ENCODE measurements at regions not wholly inside any gene's neighbourhood (a gene's known extent, or its start where the extent isn't known, plus 50 kb on each side); places are given as distances from the start of the nearest gene placed in this dataset.

DNA sequence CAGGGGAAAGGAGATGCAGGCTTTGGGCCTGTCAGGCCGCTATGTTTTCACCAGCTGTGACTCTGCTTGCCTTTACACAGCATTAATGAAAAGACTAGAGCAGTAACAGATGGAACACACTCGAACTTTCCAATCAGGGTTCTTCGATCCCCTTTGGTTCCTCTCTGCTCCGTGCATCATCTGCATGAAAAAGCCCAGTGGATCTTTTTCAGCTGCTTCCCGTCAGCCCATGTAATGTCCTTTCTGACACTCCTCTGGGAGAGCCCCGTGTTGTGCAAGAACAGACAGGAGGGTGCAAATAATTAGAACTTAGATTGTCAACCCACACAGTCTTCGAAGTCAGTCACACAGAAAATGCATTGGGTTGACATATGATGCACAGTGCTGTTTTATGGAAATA is 448.9 kb upstream of the ZNF462 start:
- Histone ChIP-seq H3K9me3 (no peaks in the 10 kb centered on the region), H3K27me3 (replicated peaks; ENCODE audit: insufficient read depth) (no peaks in the 10 kb centered on the region), H3K4me1 (ENCODE audit: control insufficient read depth in 1 of 2, low read depth in 2 of 2) (peaks cover 0 to 4% of the 10 kb centered on the region in 2 donors), H3K36me3 (no peaks in the 10 kb centered on the region), H3K4me3 (no peak overlapping the region), H3K27ac (no peak overlapping the region)
- no peak for TF ChIP-seq CTCF (IDR thresholded peaks at IDR 0.05)
- DNase-seq (ENCODE audit: low spot score) (no peak), ATAC-seq (ENCODE audit: insufficient number of reproducible peaks, low FRiP score, low read depth) (no peak)

GRCh38 chr9:106417685-106418084 is 445.3 kb upstream of the ZNF462 start:
- Histone ChIP-seq H3K27ac (no peak overlapping the region), H3K4me1 (ENCODE audit: control insufficient read depth in 1 of 2, low read depth in 2 of 2) (peaks cover 0 to 4% of the 10 kb centered on the region in 2 donors), H3K27me3 (replicated peaks; ENCODE audit: insufficient read depth) (no peaks in the 10 kb centered on the region), H3K9me3 (no peaks in the 10 kb centered on the region), H3K36me3 (no peaks in the 10 kb centered on the region), H3K4me3 (no peak overlapping the region)
- TF ChIP-seq CTCF (IDR thresholded peaks at IDR 0.05), result no peak
- no peak for DNase-seq (ENCODE audit: low spot score)
- no peak for ATAC-seq (ENCODE audit: insufficient number of reproducible peaks, low FRiP score, low read depth)

DNA sequence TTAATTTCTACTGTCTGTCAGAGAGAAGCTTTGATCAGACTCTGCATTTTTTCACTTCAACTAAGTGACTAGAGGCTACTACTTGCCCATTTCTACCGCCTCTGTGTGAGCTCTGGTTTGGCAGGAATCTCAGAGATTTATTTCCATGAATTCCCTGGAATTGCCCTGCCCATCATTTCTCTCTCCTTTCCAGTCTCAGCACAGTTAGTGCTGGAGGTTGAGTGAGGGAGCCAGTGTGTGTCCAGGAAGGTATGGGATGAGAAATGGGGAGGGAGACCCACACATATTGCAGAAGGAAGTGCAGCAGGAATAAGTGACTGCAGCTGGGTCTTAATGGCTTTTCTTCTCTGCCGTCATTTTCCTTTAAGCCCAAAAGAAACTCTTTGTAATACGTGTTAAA is 443.1 kb upstream of the ZNF462 start:
- Histone ChIP-seq H3K36me3 (no peaks in the 10 kb centered on the region), H3K27me3 (replicated peaks; ENCODE audit: insufficient read depth) (no peaks in the 10 kb centered on the region), H3K4me1 (ENCODE audit: control insufficient read depth in 1 of 2, low read depth in 2 of 2) (peaks cover 0 to 4% of the 10 kb centered on the region in 2 donors), H3K4me3 (no peak overlapping the region), H3K27ac (no peak overlapping the region), H3K9me3 (no peaks in the 10 kb centered on the region)
- DNase-seq (ENCODE audit: low spot score), result no peak
- no peak for TF ChIP-seq CTCF (IDR thresholded peaks at IDR 0.05)
- ATAC-seq (ENCODE audit: insufficient number of reproducible peaks, low FRiP score, low read depth), result no peak

- no peaks in the 10 kb centered on the region for H3K9me3 ChIP-seq
- no peak for DNase-seq (ENCODE audit: low spot score)
- TF ChIP-seq CTCF (IDR thresholded peaks at IDR 0.05), result no peak
- no peak overlapping the region for H3K27ac ChIP-seq
- H3K36me3 ChIP-seq, result no peaks in the 10 kb centered on the region
- H3K27me3 ChIP-seq (replicated peaks; ENCODE audit: insufficient read depth), result no peaks in the 10 kb centered on the region
- H3K4me3 ChIP-seq, result no peak overlapping the region
- ATAC-seq (ENCODE audit: insufficient number of reproducible peaks, low FRiP score, low read depth), result no peak
- H3K4me1 ChIP-seq (ENCODE audit: control insufficient read depth in 1 of 2, low read depth in 2 of 2), result peaks cover 0 to 4% of the 10 kb centered on the region in 2 donors
These were observed 442.4 kb upstream of the ZNF462 start for GRCh38 chr9:106420511-106420944.

DNA sequence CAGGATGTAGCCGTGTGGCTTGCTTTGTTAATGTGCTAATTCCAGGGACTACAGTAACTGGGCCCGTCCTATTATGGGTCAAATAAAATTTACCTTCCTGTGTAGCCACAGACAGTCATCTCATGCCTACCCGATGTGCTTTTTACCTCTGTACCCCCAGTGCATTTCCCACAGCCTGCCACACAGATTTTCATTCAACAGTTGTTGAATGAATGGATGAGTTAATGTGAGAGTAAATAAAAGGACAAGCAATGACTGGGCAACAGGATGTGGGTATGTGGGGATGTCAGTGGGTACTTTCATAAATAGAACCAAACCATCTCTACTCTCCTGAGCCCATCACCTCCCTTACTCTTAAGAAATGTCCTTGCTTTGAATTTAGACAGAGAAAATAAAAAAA is 441.2 kb upstream of the ZNF462 start:
- H3K27me3 ChIP-seq (replicated peaks; ENCODE audit: insufficient read depth), result no peaks in the 10 kb centered on the region
- no peak for TF ChIP-seq CTCF (IDR thresholded peaks at IDR 0.05)
- no peak overlapping the region for H3K4me3 ChIP-seq
- no peak overlapping the region for H3K27ac ChIP-seq
- DNase-seq (ENCODE audit: low spot score) (no peak), ATAC-seq (ENCODE audit: insufficient number of reproducible peaks, low FRiP score, low read depth) (no peak)
- H3K9me3 ChIP-seq, result no peaks in the 10 kb centered on the region
- H3K36me3 ChIP-seq, result no peaks in the 10 kb centered on the region
- peaks cover 0 to 4% of the 10 kb centered on the region in 2 donors for H3K4me1 ChIP-seq (ENCODE audit: control insufficient read depth in 1 of 2, low read depth in 2 of 2)
